GM06990 (cell line): ENCODE measurements at regions not wholly inside any gene's neighbourhood (a gene's known extent, or its start where the extent isn't known, plus 50 kb on each side); places are given as distances from the start of the nearest gene placed in this dataset.

Experiments
- DNase-seq: peaks from one replicate; pipeline ENCODE4 v3.0.0-alpha.2; 2011; ENCODE audit not compliant: insufficient read length; ENCODE audit errors: extremely low read depth
- H3K27me3 ChIP-seq: replicated peaks from 2 replicates; pipeline ENCODE4 v1.6.0; 2011; ENCODE audit warnings: low read length; ENCODE audit not compliant: control insufficient read depth, insufficient read depth
- H3K36me3 ChIP-seq: 2 replicates; pipeline ENCODE4 v1.5.1; 2011; ENCODE audit warnings: low read length; ENCODE audit not compliant: control insufficient read depth, insufficient read depth
- H3K4me3 ChIP-seq: replicated peaks from 2 replicates; pipeline ENCODE4 v1.5.1; 2011; ENCODE audit warnings: low read depth, mild to moderate bottlenecking, control low read depth, low read length
- CTCF ChIP-seq: IDR thresholded peaks from 2 replicates; pipeline ENCODE4 v1.5.1; 2011; ENCODE audit warnings: low read length, control low read depth, mild to moderate bottlenecking, inconsistent platforms; ENCODE audit not compliant: insufficient read depth, poor library complexity, severe bottlenecking

GRCh38 chr3:150269526-150269925 is 138.6 kb upstream of the TSC22D2 start:
- DNase-seq, result no peak
- Histone ChIP-seq H3K36me3 (no peaks in the 10 kb centered on the region), H3K27me3 (no peaks in the 10 kb centered on the region), H3K4me3 (no peak overlapping the region)
- TF ChIP-seq CTCF, result no peak

- no peak for TF ChIP-seq CTCF
- Histone ChIP-seq H3K27me3 (no peaks in the 10 kb centered on the region), H3K4me3 (no peak overlapping the region)
Observed at GRCh38 chr3:150268426-150269391, 139.4 kb upstream of the TSC22D2 start.

GRCh38 chr3:150267288-150267687 is 140.8 kb upstream of the TSC22D2 start:
- H3K27me3 ChIP-seq, result no peaks in the 10 kb centered on the region
- no peaks in the 10 kb centered on the region for H3K36me3 ChIP-seq
- no peak overlapping the region for H3K4me3 ChIP-seq
- DNase-seq, result no peak
- TF ChIP-seq CTCF, result no peak

More at GRCh38 chr3:150268426-150269391, 139.4 kb upstream of the TSC22D2 start:
- DNase-seq, result no peak
- no peaks in the 10 kb centered on the region for H3K36me3 ChIP-seq

GRCh38 chr3:150265305-150265704 is 142.8 kb upstream of the TSC22D2 start:
- Histone ChIP-seq H3K27me3 (no peaks in the 10 kb centered on the region), H3K36me3 (no peaks in the 10 kb centered on the region), H3K4me3 (no peak overlapping the region)
- TF ChIP-seq CTCF, result no peak
- no peak for DNase-seq

- TF ChIP-seq CTCF, result no peak
- no peak for DNase-seq
- H3K36me3 ChIP-seq, result no peaks in the 10 kb centered on the region
- no peaks in the 10 kb centered on the region for H3K27me3 ChIP-seq
- H3K4me3 ChIP-seq, result no peak overlapping the region
Observed at GRCh38 chr3:150264561-150265279, 143.4 kb upstream of the TSC22D2 start.
